Large intestine (tissue), 3 donors: ENCODE measurements at regions not wholly inside any gene's neighbourhood (a gene's known extent, or its start where the extent isn't known, plus 50 kb on each side); places are given as distances from the start of the nearest gene placed in this dataset.
"Not testable (repeated sequence)": the region's sequence is repeated elsewhere in the genome, so short reads cannot be mapped to it uniquely, and the experiment has no call there.

Experiments used
- DNase-seq, 2 donors: peaks; one replicate each; pipeline versions ENCODE4 v3.0.0 to v3.0.0-alpha.2; 2013
- H3K27ac ChIP-seq: one replicate; pipeline ENCODE4 v1.5.1; 2013; ENCODE audit warnings: low read length
- H3K27me3 ChIP-seq: 2 replicates; pipeline ENCODE4 v1.6.1; 2013; ENCODE audit warnings: low read length; ENCODE audit not compliant: control insufficient read depth, insufficient read depth
- H3K36me3 ChIP-seq: 2 replicates; pipeline ENCODE4 v1.6.1; 2013; ENCODE audit warnings: low read length; ENCODE audit not compliant: control insufficient read depth, insufficient read depth
- H3K4me1 ChIP-seq: one replicate; pipeline ENCODE4 v1.6.1; 2013; ENCODE audit warnings: low read length; ENCODE audit not compliant: control insufficient read depth, insufficient read depth
- H3K4me3 ChIP-seq: one replicate; pipeline ENCODE4 v1.5.1; 2013; ENCODE audit warnings: low read length
- H3K9me3 ChIP-seq: one replicate; pipeline ENCODE4 v1.6.1; 2013; ENCODE audit warnings: mild to moderate bottlenecking, low read depth, low read length, moderate library complexity; ENCODE audit not compliant: control insufficient read depth
- WGBS: methylation state at CpG from one replicate; pipeline ENCODE4 v1.1.5; 2013; ENCODE audit warnings: low lambda C conversion rate; ENCODE audit not compliant: insufficient coverage; 5-methylcytosine and 5-hydroxymethylcytosine counted together

DNA sequence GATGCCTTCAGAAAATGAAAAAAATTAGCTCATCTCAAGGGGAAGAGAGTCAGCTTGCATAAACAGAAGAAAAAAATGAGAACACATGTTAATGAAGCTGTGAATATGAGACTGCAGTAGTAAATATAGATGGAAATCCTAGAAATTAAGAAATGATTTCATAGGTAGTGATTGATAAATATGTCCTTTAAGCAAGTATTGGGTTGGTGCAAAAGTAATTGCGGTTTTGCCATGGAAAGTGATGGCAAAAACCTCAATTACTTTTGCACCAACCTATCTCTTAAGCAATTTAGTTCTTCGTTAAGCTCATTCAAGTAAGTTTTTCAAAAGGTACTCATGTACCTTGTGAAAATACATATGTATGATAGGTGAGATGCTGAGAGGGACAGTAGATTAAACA lies 400.9 kb downstream of the SH2D1A start:
- H3K9me3 ChIP-seq, result no peaks in the 10 kb centered on the region
- no peak overlapping the region for H3K27ac ChIP-seq
- no peaks in the 10 kb centered on the region for H3K36me3 ChIP-seq
- no peaks in the 10 kb centered on the region for H3K27me3 ChIP-seq
- no CpG with 5 or more reads among the region's 2 CpGs for WGBS
- H3K4me1 ChIP-seq, result no peaks in the 10 kb centered on the region
- no peak for DNase-seq
- H3K4me3 ChIP-seq, result no peak overlapping the region

DNA sequence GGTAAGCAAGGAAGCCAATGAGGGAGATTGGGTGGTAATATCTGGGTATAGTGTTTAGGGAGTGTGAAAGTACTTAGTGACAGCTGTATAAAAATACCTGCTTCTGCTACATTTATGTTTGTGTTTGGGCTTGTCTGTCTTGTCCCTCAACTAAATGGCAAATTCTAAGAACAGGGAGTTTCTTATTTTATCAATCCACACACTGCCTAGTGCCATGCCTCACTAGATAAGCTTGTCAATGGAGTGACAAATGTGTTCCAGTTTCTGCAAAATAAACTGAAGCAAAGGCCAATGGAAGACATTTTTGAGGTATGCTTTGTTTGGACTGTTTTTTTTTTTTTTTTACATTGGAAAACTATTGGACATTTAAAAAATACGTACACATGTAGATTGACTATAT lies 418.0 kb downstream of the SH2D1A start:
- WGBS, result no CpG with 5 or more reads among the region's 1 CpG
- no peak overlapping the region for H3K4me3 ChIP-seq
- H3K4me1 ChIP-seq, result no peaks in the 10 kb centered on the region
- no peak overlapping the region for H3K27ac ChIP-seq
- no peaks in the 10 kb centered on the region for H3K9me3 ChIP-seq
- H3K36me3 ChIP-seq, result no peaks in the 10 kb centered on the region
- no peaks in the 10 kb centered on the region for H3K27me3 ChIP-seq
- DNase-seq, result no peak

DNA sequence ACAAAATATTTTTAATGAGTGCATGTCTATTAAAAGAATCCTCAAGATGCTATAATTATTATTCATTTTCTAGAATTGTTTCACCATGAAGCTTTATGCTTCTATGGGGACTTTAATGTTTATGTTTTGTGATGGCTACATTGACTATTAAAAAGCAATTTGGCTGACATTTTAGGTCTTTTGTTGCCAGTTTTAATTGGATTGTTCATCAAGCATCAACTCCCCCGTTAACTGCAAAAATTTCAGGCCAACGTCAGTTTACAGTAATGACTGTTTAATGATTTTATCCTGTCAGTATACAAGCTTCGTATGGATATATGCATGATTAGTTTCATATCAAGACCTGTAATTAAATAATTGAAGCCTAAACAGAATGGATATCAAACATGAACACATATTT lies 422.8 kb downstream of the SH2D1A start:
- H3K27me3 ChIP-seq, result no peaks in the 10 kb centered on the region
- H3K4me3 ChIP-seq, result no peak overlapping the region
- no CpG with 5 or more reads among the region's 3 CpGs for WGBS

DNA sequence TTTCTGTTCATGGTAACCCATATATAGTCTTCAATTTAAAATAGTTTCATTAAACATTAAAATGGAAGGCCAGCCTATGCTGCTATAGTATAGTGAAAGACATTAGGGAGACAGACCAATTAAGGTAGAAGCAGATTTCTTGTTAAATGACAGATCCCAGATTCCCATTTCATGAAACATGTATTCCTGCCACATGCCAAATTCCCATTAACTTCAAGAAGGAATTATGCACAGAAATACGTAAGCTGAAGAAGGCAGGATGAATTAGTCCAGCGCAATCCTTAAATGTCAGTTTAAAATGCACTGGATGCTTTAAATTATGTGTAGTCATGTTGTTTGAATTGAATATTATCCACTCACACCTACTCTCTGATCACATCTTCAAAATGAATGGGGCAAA lies 424.9 kb downstream of the SH2D1A start:
- H3K4me1 ChIP-seq, result no peaks in the 10 kb centered on the region
- no peak overlapping the region for H3K27ac ChIP-seq
- H3K27me3 ChIP-seq, result no peaks in the 10 kb centered on the region
- H3K9me3 ChIP-seq, result no peaks in the 10 kb centered on the region
- no peaks in the 10 kb centered on the region for H3K36me3 ChIP-seq
- WGBS, result no CpG with 5 or more reads among the region's 2 CpGs
- H3K4me3 ChIP-seq, result no peak overlapping the region
- no peak for DNase-seq

More for the DNA sequence above, 422.8 kb downstream of the SH2D1A start:
- Histone ChIP-seq H3K36me3 (no peaks in the 10 kb centered on the region), H3K4me1 (no peaks in the 10 kb centered on the region), H3K27ac (no peak overlapping the region), H3K9me3 (no peaks in the 10 kb centered on the region)
- no peak for DNase-seq

DNA sequence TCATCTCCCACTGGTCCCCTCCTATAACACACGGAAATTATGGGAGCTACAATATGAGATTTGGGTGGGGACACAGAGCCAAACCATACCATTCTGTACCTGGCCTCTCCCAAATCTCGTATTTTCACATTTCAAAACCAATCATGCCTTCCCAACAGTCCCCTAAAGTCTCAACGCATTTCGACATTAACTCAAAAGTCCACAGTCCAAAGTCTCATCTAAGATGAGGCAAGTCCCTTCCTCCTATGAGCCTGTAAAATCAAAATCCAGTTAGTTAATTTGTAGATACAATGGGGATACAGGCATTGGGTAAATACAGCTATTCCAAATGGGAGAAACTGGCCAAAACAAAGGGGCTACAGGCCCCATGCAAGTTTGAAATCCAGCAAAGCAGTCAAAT lies 441.9 kb downstream of the SH2D1A start:
- not testable (repeated sequence) for H3K27ac ChIP-seq, DNase-seq, H3K36me3 ChIP-seq, H3K9me3 ChIP-seq, H3K4me1 ChIP-seq, H3K4me3 ChIP-seq, H3K27me3 ChIP-seq
- WGBS, result no CpG with 5 or more reads among the region's 4 CpGs

DNA sequence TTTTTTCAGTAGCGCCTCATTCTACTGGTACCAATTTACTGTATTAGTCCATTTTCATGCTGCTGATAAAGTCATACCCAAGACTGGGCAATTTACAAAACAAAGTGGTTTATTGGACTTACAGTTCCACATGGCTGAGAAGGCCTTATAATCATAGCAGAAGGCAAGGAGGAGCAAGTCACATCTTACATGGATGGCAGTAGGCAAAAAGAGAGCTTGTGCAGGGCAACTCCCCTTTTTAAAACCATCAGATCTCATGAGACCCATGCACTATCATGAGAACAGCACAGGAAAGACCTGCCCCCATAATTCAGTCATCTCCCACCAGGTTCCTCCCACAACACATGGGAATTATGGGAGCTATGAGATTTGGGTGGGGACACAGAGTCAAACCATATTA lies 443.5 kb downstream of the SH2D1A start:
- not testable (repeated sequence) for H3K9me3 ChIP-seq

DNA sequence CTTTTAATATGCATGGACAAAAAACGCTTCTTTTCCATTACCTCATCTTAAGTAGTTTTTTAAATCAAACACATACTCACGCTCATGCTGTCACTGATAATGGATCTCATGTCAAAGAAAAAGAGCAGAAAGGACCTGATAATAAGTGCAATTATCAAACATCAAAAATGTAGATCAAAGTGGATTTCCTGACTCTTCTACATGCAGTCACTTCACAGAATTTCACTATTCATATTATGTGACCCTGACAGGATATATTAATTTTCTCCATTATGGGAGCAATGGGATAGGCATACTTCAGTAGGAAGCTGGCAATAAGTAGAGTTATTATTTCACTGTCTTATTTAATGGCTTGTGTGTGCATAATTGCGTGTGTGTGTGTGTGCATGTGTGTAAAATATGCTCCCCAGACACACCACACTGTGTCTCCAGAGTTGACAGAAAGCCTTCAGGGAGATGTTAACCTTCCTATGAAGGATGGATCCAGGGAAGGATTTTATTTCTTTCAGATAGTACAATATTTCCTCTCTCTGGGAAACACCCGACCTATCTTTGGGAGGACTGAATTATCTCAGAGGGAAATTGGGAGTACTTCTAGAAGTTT lies 445.2 kb downstream of the SH2D1A start:
- H3K9me3 ChIP-seq, result no peaks in the 10 kb centered on the region
- no peaks in the 10 kb centered on the region for H3K4me1 ChIP-seq
- no peak overlapping the region for H3K4me3 ChIP-seq
- no peaks in the 10 kb centered on the region for H3K27me3 ChIP-seq
- no CpG with 5 or more reads among the region's 4 CpGs for WGBS
- H3K36me3 ChIP-seq, result no peaks in the 10 kb centered on the region
- no peak overlapping the region for H3K27ac ChIP-seq
- DNase-seq, result no peak

More for the DNA sequence above, 443.5 kb downstream of the SH2D1A start:
- no CpG with 5 or more reads among the region's 1 CpG for WGBS
- not testable (repeated sequence) for H3K27me3 ChIP-seq, H3K27ac ChIP-seq, H3K36me3 ChIP-seq, H3K4me1 ChIP-seq, DNase-seq, H3K4me3 ChIP-seq

DNA sequence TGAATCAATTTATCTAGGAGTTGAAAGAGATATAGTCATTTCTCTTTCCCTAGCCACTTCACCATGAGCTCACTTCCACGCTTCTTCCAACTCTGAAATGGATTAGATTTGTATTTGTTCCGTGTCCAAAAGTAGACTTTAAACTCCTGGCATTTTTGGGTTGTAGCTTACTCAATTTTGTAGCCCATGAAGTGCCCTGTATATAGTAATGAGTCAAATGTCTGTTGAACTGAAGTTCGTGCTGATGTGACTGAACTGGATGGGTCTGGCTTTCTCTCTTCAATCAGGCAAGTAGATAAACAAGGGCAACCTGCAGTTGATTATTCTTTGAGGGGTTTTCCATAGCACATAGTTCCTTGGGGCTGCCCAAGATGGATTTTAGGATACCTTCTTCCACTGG lies 450.6 kb downstream of the SH2D1A start:
- no peaks in the 10 kb centered on the region for H3K9me3 ChIP-seq
- no peaks in the 10 kb centered on the region for H3K4me1 ChIP-seq
- H3K27me3 ChIP-seq, result no peaks in the 10 kb centered on the region
- H3K4me3 ChIP-seq, result no peak overlapping the region
- H3K36me3 ChIP-seq, result no peaks in the 10 kb centered on the region
- WGBS, result no CpG with 5 or more reads among the region's 3 CpGs
- no peak overlapping the region for H3K27ac ChIP-seq
- DNase-seq, result no peak

DNA sequence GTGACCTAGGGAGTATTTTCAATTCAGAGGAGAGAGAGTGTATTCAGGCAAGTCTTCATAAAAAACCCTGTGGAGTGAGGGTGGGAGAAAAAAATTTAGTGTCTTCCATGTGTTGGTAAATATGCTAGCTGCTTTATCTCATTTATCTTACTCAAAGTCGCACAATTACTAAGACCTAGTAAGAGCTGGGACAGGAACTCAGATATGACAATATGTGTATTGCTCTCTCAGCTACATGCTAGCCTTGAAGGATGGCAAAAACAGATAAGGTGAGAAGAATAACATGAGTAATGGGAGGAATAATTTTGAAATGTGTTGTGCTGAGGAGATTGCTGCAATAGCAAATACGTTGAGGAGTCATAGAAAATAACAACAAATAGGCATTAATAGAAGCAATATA lies 458.6 kb downstream of the SH2D1A start:
- H3K9me3 ChIP-seq, result no peaks in the 10 kb centered on the region
- no peaks in the 10 kb centered on the region for H3K4me1 ChIP-seq
- H3K27ac ChIP-seq, result no peak overlapping the region
- WGBS, result 100% methylated on average over 1 of the region's 2 CpGs
- no peaks in the 10 kb centered on the region for H3K36me3 ChIP-seq
- H3K27me3 ChIP-seq, result no peaks in the 10 kb centered on the region
- no peak overlapping the region for H3K4me3 ChIP-seq
- no peak for DNase-seq

DNA sequence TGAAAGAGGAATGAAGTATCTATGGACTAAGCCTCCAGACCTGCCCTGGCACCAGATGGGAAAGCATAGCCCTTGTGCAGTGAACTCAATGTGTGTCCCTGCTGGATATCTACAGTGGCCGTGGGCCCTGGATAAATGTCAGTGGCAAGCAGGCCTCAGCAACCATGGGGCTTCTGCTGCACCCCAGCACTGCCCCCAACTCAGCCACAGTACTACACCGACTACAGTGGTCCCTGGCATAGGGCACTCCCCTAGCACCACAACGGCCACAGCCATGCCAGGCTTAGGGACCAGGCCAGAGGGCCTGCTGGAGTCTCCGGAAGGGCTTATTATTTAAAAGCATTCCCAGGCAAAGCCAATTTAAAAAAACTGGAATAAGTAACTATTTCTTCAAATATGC lies 459.1 kb downstream of the SH2D1A start:
- no peaks in the 10 kb centered on the region for H3K27me3 ChIP-seq
- no peak overlapping the region for H3K4me3 ChIP-seq
- no peaks in the 10 kb centered on the region for H3K9me3 ChIP-seq
- no peaks in the 10 kb centered on the region for H3K36me3 ChIP-seq
- no peak for DNase-seq
- no peak overlapping the region for H3K27ac ChIP-seq
- no peaks in the 10 kb centered on the region for H3K4me1 ChIP-seq
- WGBS, result no CpG with 5 or more reads among the region's 4 CpGs

DNA sequence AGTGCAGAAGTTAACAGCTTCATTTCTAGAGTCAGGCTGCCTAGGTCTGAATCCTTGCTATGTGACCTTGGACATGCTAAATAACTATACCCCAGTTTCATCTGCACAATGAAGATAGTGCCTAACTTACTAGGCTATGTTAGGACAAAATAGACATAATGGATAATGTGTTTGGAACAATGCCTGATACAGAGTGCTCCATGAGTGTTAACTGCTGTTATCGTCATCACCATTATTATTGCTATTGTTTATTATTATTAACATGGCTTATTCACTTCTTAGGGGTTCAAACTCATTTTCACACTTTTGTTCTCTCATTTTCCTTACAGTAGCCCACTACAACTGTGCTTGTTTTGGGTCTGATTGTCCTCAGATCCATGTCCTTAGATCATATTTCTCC lies 467.7 kb downstream of the SH2D1A start:
- H3K9me3 ChIP-seq, result no peaks in the 10 kb centered on the region
- H3K4me1 ChIP-seq, result no peaks in the 10 kb centered on the region
- no CpG with 5 or more reads among the region's 1 CpG for WGBS
- DNase-seq, result no peak
- no peak overlapping the region for H3K4me3 ChIP-seq
- no peak overlapping the region for H3K27ac ChIP-seq
- H3K36me3 ChIP-seq, result no peaks in the 10 kb centered on the region
- no peaks in the 10 kb centered on the region for H3K27me3 ChIP-seq
